ENCODE measurements at regions not wholly inside any gene's neighbourhood (a gene's known extent, or its start where the extent isn't known, plus 50 kb on each side); places are given as distances from the start of the nearest gene placed in this dataset.

DNA sequence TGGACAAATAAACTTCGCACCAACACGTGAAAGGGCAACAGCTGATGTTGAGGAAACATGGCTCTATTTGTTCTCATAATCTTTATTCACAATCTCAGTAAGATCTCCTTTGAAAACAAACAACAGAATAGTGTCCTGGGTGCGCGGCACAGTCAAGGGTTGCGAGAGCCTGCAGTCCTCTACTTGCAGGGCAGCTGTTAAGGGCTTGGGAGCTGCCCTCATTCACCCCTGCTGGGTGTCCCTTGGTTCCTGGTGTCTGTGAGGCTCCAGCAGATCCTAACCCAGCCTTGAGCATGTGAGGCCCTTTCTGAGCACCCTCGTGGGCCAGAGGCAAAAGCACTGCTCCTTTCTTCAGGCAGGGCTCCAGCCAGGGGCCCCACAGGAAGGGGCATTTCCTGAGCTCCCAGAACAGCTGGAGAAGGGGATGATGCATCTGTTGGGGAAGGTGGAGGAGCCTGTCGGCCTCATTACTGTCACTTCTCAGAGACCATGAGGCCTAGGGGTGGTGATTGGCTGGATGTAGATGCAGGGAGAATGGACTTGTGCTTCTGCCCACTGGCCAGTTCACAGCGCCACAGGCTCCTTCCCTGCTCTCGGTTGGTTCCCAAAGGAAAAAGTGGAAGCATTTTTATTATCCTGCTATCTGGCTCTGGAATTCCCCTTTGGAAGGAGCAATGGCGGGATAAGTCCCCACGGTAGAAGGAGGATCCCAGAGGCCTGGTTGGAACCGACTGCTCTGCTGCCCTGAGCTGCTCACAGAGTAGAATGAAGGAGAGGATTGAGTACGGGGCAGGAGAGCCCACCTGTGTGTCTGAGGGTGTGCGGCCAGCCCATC is 51.9 kb upstream of the KLF13 start:
- DNase-seq (ENCODE audit: low read depth), result no peak

- DNase-seq (ENCODE audit: low read depth), result no peak
These were observed 51.0 kb upstream of the KLF13 start for GRCh38 chr15:31275331-31276262.

GRCh38 chr15:31276596-31277298 is 49.9 kb upstream of the KLF13 start:
- no peak for DNase-seq (ENCODE audit: low read depth)
